Spleen (tissue), 7 donors: ENCODE measurements at regions not wholly inside any gene's neighbourhood (a gene's known extent, or its start where the extent isn't known, plus 50 kb on each side); places are given as distances from the start of the nearest gene placed in this dataset.

Source experiments
- CTCF ChIP-seq, 11 experiments: fragments of 200-600 bp in 7 of 11; fragments of 450-650 bp in 4 of 11; sonication (generic) in 4 of 11; IDR thresholded peaks in 8 of 11; conservative IDR thresholded peaks in 3 of 11; 1 replicate in 7 of 11; 2 replicates in 4 of 11; pipeline versions ENCODE4 v1.4.0 to v1.8.0; 2016 to 2021; ENCODE audit warnings: antibody characterized with exemption in 11 of 11, inconsistent platforms in 4 of 11, mild to moderate bottlenecking in 1 of 11
- POLR2A ChIP-seq, 3 donors: fragments of 450-650 bp; IDR thresholded peaks; one replicate each; pipeline ENCODE4 v1.5.1; 2017; ENCODE audit warnings: antibody characterized with exemption in 3 of 3, mild to moderate bottlenecking in 1 of 3
- POLR2AphosphoS5 ChIP-seq, 3 donors: sonication (generic); formaldehyde crosslinking; IDR thresholded peaks; one replicate each; pipeline ENCODE4 v1.5.1; 2017; ENCODE audit warnings: antibody characterized with exemption in 3 of 3
- donor health status: DM: no; HTN: no; CAD: no; lungs with moderate emphysema.
- donor health status: DM: no; HTN: no; CAD: no.
- donor health status: DM: no; HTN: no; CAD: no.

- TF ChIP-seq CTCF (IDR thresholded peaks at IDR 0.05 in 8 of 11, conservative IDR thresholded peaks at IDR 0.05 in 3 of 11) (no peak), POLR2AphosphoS5 (IDR thresholded peaks at IDR 0.05) (no peak), POLR2A (IDR thresholded peaks at IDR 0.05) (no peak)
Observed at GRCh38 chr7:84362828-84363227, 168.2 kb upstream of the SEMA3A start.
